K562 (cell line): ENCODE measurements at regions not wholly inside any gene's neighbourhood (a gene's known extent, or its start where the extent isn't known, plus 50 kb on each side); places are given as distances from the start of the nearest gene placed in this dataset.
A peak's percentile ranks its signal among the peaks of the same experiment; 100 is the strongest.

Experiments used
- BCL6 ChIP-seq: fragments of 250-450 bp; sonication (Bioruptor Pico); IDR thresholded peaks from 2 replicates; pipeline ENCODE4 v1.4.0; 2020
- E2F4 ChIP-seq: sonication (generic); formaldehyde crosslinking; IDR thresholded peaks from 2 replicates; pipeline ENCODE4 v1.8.0; 2022; ENCODE audit warnings: mild to moderate bottlenecking, low read depth, missing genetic modification reagents
- MTA1 ChIP-seq: fragments of 450-650 bp; IDR thresholded peaks from 2 replicates; pipeline ENCODE4 v1.6.1; 2017; ENCODE audit warnings: borderline replicate concordance
- NFIX ChIP-seq: fragments of 250-450 bp; sonication (Bioruptor Pico); IDR thresholded peaks from 2 replicates; pipeline ENCODE4 v1.4.0; 2020; ENCODE audit warnings: low read depth, mild to moderate bottlenecking, moderate library complexity
- RBM25 ChIP-seq: fragments of 200-400 bp; formaldehyde crosslinking; IDR thresholded peaks from 2 replicates; pipeline ENCODE4 v1.6.1; 2018; ENCODE audit warnings: low read length, low read depth, moderate library complexity; ENCODE audit not compliant: severe bottlenecking
- RBM39 ChIP-seq: fragments of 200-400 bp; formaldehyde crosslinking; optimal IDR thresholded peaks from 2 replicates; pipeline ENCODE3; 2018; ENCODE audit warnings: low read depth, low read length
- SETDB1 ChIP-seq: IDR thresholded peaks from one replicate; pipeline ENCODE4 v1.6.1; 2012; ENCODE audit warnings: low read length, control low read depth, inconsistent platforms
- ZFP36 ChIP-seq: fragments of 150-350 bp; IDR thresholded peaks from 2 replicates; pipeline ENCODE4 v1.6.1; 2018; ENCODE audit warnings: low read length, low read depth; ENCODE audit not compliant: partially characterized antibody
- TF ChIP-seq, protein P1 (sequence below): fragments of 450-650 bp; formaldehyde crosslinking; conservative IDR thresholded peaks from 2 replicates; pipeline ENCODE4 v1.4.0; 2022; ENCODE audit warnings: mild to moderate bottlenecking, missing genetic modification characterization
- TF ChIP-seq, protein P2 (sequence below): fragments of 250-450 bp; sonication (Bioruptor Pico); IDR thresholded peaks from 2 replicates; pipeline ENCODE4 v1.8.0; 2021; ENCODE audit warnings: mild to moderate bottlenecking, moderate library complexity

DNA sequence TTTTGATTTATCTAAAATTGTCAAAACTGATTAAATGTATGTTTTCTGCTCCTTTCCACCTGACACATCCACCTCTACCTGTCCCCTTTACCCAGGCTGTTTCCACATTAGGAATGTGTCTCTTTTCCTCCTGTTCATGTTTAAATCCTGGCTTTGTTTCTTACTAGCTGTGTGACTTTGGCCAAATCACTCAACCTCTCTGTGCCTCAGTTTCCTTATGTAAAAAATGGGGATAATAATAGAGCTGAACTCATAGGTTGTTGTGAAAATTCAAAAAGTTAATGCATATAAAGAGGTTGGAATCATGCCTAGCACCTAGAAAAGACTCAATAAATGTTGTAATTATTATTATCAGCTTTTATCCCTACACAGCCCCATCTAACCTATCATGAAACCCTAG lies 136.8 kb downstream of the NXPE2 start (continued):
- TF ChIP-seq NFIX (CRISPR knock-in tag) (no peak), SETDB1 (no peak), ZFP36 (peak; percentile 71), RBM39 (no peak), RBM25 (peak; percentile 92), E2F4 (CRISPR knock-in tag) (no peak), MTA1 (no peak), BCL6 (CRISPR knock-in tag) (no peak)
- TF ChIP-seq, protein P1, sequence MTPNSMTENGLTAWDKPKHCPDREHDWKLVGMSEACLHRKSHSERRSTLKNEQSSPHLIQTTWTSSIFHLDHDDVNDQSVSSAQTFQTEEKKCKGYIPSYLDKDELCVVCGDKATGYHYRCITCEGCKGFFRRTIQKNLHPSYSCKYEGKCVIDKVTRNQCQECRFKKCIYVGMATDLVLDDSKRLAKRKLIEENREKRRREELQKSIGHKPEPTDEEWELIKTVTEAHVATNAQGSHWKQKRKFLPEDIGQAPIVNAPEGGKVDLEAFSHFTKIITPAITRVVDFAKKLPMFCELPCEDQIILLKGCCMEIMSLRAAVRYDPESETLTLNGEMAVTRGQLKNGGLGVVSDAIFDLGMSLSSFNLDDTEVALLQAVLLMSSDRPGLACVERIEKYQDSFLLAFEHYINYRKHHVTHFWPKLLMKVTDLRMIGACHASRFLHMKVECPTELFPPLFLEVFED (CRISPR knock-in tag): no peak
- TF ChIP-seq, protein P2, sequence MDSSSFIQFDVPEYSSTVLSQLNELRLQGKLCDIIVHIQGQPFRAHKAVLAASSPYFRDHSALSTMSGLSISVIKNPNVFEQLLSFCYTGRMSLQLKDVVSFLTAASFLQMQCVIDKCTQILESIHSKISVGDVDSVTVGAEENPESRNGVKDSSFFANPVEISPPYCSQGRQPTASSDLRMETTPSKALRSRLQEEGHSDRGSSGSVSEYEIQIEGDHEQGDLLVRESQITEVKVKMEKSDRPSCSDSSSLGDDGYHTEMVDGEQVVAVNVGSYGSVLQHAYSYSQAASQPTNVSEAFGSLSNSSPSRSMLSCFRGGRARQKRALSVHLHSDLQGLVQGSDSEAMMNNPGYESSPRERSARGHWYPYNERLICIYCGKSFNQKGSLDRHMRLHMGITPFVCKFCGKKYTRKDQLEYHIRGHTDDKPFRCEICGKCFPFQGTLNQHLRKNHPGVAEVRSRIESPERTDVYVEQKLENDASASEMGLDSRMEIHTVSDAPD (CRISPR knock-in tag): no peak
